Left colon (tissue), 2 donors: ENCODE measurements at regions not wholly inside any gene's neighbourhood (a gene's known extent, or its start where the extent isn't known, plus 50 kb on each side); places are given as distances from the start of the nearest gene placed in this dataset.

ENCODE experiments used
- ATAC-seq: fragments of 200-7000 bp; cut with Tn5 transposase; one replicate; pipeline ENCODE4 v1.9.1; 2020; ENCODE audit warnings: mild to moderate bottlenecking, moderate library complexity
- DNase-seq, 2 donors: peaks; one replicate each; pipeline ENCODE4 v3.0.0-alpha.2; 2020
- intact Hi-C, 2 donors: fragments of 100-400 bp; cut with DNase I in 1 of 2; cut with micrococcal nuclease in 1 of 2; formaldehyde crosslinking; loops; one replicate each; pipeline versions ENCODE4 v1.11.2 to v1.14.0; 2022; cut with DNase I, micrococcal nuclease
- donor health status: DM: no; HTN: no; CAD: no.
- donor health status: DM: yes; HTN: yes; CAD: no.

GRCh38 chr11:86129740-86130540 lies 61.1 kb upstream of the PICALM start:
- intact Hi-C loops: no loop called here
- DNase-seq (no peak), ATAC-seq (peak; percentile 86)

DNA sequence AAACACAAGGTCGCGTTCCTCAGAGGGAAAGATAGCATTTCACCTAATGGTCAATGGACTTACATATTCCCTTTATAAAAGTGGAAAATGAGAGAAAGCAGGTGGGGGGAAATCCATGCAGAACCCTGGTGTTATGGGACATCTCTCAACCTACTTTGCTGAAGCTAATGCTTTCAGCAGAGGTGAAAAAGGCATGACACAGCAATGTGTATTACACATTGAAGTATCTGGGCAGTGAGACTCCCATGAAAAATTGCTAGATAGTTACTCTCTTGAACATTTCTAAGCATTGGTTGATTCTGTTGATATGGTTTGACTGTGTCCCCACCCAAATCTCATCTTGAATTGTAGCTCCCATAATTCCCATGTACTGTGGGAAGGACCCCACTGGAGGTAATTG lies 60.0 kb upstream of the PICALM start:
- no peak for DNase-seq
- no peak for ATAC-seq
- intact Hi-C loops: no loop called here

- no peak for DNase-seq
- intact Hi-C loops: no loop called here
- ATAC-seq: no peak
Observed at GRCh38 chr11:86126862-86127261, 58.0 kb upstream of the PICALM start.

DNA sequence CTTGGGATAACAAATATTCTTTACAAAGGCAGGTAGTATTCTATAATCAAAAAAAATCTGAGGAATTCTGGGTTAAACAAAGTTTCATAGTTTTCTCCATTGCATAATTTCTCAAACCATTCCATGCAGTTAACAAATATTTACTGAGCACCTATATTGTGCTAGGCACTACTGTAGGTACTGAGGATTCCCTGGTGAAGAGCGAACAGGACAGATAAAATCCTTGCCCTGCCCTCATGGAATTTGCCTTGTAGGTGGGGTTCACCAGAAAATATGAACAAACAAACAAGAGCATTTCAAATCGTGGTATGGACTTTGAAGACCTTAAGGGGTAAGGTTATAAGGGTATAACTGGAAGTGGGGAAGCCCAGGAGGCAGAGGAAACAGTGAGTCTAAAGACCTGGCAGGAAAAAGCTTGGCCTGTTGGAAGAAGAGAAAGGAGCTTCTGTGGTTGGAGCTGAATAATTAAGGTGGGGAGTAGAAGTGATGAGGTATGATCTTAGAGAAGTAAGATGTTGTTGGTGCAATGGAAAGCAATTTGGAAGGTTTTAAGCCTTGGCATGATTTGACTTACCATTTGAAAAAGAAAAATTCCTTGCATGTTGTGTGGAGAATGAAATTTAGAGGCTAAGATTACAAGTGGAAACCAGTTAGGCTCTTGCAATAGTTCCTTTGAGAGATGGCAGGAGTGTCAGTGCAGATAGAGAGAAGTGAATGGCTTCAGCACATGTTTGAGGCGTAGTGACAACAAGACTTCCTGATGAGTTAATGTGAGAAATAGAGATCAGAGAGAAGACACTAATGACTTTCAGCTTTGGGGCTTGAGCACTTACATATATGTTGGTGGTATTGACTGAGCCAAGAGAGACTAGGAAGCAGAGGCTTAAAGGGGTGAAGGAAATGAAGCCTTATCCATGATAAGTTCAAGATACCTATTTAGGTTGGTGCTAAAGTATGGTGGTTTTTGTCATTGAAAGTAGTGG lies 55.7 kb upstream of the PICALM start:
- intact Hi-C loops: no loop called here
- ATAC-seq (no peak), DNase-seq (no peak)

- DNase-seq: no peak
Observed at GRCh38 chr11:86122773-86123172, 53.9 kb upstream of the PICALM start.

DNA sequence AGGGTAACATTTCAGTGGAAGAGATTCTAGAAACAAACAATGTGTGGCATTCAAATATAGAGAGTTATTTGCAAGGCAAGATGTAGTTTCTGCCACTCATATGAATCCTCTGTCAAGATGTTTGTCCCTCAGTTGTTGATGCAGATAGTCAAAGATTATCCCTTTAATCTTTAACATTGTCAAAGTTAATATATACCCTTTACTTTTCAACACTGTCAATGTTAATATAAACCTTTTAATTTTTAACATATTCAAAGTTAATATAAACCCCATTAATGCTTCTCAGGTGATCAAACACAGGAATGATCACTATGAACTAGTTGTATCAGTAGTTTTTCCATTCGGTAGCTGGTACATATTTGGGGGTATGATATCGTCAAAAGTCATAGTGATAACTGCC lies 51.9 kb upstream of the PICALM start:
- intact Hi-C loops: no loop called here
- ATAC-seq: no peak
- DNase-seq: no peak

More at GRCh38 chr11:86122773-86123172, 53.9 kb upstream of the PICALM start:
- intact Hi-C loops: no loop called here
- no peak for ATAC-seq

GRCh38 chr11:86119906-86120305 lies 51.0 kb upstream of the PICALM start:
- intact Hi-C loops: no loop called here
- ATAC-seq (no peak), DNase-seq (no peak)

GRCh38 chr11:86119077-86119476 lies 50.2 kb upstream of the PICALM start:
- ATAC-seq: no peak
- intact Hi-C loops: no loop called here
- peak in 1 of 2 donors; percentile 22 for DNase-seq
